Muscle of leg (tissue), 3 donors: ENCODE measurements at regions not wholly inside any gene's neighbourhood (a gene's known extent, or its start where the extent isn't known, plus 50 kb on each side); places are given as distances from the start of the nearest gene placed in this dataset.
A peak's percentile ranks its signal among the peaks of the same experiment; 100 is the strongest.

ENCODE experiments used
- DNase-seq: peaks from one replicate; pipeline ENCODE4 v3.0.0; 2013
- H3K27ac ChIP-seq: one replicate; pipeline ENCODE4 v1.5.1; 2013; ENCODE audit warnings: mild to moderate bottlenecking, low read length, control low read depth
- H3K27me3 ChIP-seq: one replicate; pipeline ENCODE4 v1.6.1; 2013; ENCODE audit warnings: low read length; ENCODE audit not compliant: control insufficient read depth, insufficient read depth
- H3K36me3 ChIP-seq: one replicate; pipeline ENCODE4 v1.6.1; 2013; ENCODE audit warnings: low read length; ENCODE audit not compliant: control insufficient read depth, insufficient read depth
- H3K4me1 ChIP-seq: one replicate; pipeline ENCODE4 v1.6.1; 2013; ENCODE audit warnings: low read length; ENCODE audit not compliant: control insufficient read depth, insufficient read depth
- H3K4me3 ChIP-seq: one replicate; pipeline ENCODE4 v1.5.1; 2013; ENCODE audit warnings: low read length, control low read depth
- H3K9me3 ChIP-seq: replicated peaks from 2 replicates; pipeline ENCODE4 v1.6.1; 2013; ENCODE audit warnings: low read depth, low read length; ENCODE audit not compliant: control insufficient read depth
- WGBS: methylation state at CpG from one replicate; pipeline ENCODE4 v1.1.5; 2013; ENCODE audit warnings: missing lambda C conversion rate; ENCODE audit not compliant: insufficient coverage; 5-methylcytosine and 5-hydroxymethylcytosine counted together

DNA sequence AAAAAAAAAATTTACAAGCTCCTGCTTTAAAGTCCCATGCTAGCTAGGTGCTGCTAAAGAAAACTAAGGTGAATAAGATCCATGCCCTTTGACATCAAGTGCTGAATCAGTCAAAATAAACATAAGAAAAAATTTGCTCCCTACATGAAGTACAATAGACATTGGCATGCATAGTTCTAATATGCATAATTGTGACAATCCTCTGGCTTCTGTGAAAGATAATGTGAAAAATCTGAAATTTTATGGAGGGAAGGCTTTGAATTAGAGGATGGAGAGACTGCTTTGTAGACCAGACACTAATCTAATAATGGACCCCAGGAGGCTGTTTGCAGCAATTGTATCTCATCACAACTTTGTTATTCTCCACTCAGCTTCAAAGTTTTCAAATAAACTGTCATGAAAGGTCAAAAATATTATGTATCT is 127.9 kb upstream of the CDK1 start:
- Histone ChIP-seq H3K9me3 (no peaks in the 10 kb centered on the region), H3K4me1 (no peaks in the 10 kb centered on the region), H3K27ac (no peak overlapping the region), H3K36me3 (no peaks in the 10 kb centered on the region), H3K4me3 (no peak overlapping the region), H3K27me3 (no peaks in the 10 kb centered on the region)
- DNase-seq, result no peak

DNA sequence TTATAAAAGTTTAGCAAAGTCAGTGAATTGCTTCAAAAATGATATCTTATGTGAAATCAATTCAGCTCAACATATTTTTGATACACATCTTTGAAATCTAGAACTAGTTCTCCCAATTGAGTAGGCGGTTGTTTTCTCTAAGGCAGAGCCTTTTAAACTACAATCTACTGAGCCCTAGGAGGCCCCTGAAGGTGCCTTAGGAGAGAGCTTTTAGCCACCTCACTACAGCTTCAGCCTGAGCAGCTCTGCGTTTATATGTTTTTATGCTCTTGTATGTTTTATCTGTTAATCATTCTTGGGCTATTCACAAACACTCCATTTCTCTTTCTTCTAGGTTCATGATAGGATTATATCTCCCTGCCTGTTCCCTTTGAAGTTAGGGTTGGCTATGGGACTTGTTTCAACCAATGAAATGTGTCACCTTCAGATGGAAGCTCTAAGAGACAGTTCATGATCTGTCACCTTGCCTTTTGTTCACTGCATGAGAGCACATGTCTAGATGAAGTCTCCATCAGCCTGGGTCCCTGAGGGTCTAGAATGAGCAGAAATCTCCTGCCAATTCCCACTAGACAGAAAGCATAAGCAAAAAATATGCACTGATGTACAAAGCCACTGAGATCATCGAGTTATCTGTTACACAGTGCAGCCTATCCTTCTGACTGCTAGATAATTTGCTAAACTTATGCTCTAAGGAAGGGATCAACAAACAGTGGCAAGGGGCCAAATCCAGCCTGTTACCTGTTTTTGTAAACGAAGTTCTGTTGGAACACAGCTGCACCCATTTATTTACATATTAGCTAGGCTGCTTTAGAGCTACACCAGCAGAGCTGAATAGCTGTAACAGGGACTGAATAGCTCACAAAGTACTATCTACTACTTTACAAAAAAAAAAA is 128.5 kb upstream of the CDK1 start:
- no peaks in the 10 kb centered on the region for H3K9me3 ChIP-seq

DNA sequence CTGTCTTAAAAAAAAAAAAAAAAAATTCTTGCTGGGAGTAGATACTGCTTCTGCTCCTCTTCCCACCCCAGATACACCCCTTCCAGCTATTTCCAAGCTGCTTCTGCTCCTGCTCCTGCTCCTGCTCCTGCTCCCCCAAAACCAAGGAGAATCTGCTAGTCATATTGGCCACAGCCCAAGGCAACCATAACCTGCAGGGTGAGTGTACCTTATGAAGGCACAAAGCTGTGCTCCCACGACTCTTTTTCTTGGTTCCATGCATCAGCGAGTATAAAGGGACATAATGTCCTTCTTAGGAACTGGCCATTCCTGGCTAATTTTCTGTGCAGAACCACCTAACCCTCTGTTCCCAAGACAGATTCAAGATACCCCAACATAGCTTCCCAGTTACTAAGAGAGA is 129.5 kb upstream of the CDK1 start:
- H3K9me3 ChIP-seq, result no peaks in the 10 kb centered on the region
- H3K27ac ChIP-seq, result no peak overlapping the region
- H3K4me3 ChIP-seq, result no peak overlapping the region
- no peaks in the 10 kb centered on the region for H3K4me1 ChIP-seq
- WGBS, result 79% methylated on average over 2 of the region's 2 CpGs
- H3K36me3 ChIP-seq, result no peaks in the 10 kb centered on the region
- no peaks in the 10 kb centered on the region for H3K27me3 ChIP-seq
- DNase-seq, result no peak

More for the DNA sequence above, 128.5 kb upstream of the CDK1 start:
- H3K27ac ChIP-seq, result no peak overlapping the region
- H3K4me3 ChIP-seq, result no peak overlapping the region
- no peaks in the 10 kb centered on the region for H3K4me1 ChIP-seq
- 80% methylated on average over 2 of the region's 4 CpGs for WGBS
- no peaks in the 10 kb centered on the region for H3K36me3 ChIP-seq
- H3K27me3 ChIP-seq, result no peaks in the 10 kb centered on the region
- no peak for DNase-seq

DNA sequence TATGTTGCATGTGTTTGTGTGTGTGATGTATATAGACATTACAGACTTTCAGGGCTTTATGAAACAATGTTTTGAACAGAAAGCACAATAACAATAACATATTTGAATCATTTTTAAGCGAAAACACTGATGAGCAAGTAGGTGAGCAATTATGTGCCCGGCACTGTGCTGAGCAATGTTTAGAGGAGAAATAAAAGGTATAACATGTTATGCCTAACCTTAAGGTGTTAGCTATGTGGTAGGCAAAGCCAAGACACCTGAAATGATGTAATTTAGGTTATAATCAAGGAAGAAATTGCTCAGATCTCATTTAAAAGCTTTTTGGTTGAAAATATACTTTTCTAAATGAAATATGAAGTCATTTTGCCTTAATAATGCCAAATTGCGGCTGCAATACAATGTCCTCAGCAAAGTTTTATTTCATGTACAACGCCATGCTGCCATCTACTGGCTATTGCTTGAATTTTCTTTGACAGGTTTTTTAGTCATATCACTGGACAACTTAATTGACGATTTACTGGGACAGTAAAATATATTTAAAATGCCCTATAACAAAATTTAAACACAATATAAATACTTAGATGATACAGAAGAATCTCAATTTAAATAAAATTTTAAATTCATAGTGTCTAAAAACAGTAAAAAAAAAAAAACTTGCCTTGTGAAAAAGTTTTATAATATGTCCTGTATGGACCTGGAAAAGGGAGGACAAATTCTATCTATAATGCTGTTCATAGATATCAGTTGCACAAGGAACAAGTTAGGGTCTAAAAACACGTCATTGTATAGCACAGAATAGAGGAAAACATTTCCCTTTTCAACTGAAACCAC is 131.1 kb upstream of the CDK1 start:
- Histone ChIP-seq H3K4me3 (no peak overlapping the region), H3K27ac (no peak overlapping the region), H3K27me3 (no peaks in the 10 kb centered on the region), H3K9me3 (no peaks in the 10 kb centered on the region), H3K4me1 (no peaks in the 10 kb centered on the region), H3K36me3 (no peaks in the 10 kb centered on the region)
- DNase-seq, result peak; percentile 77
- WGBS, result no CpG with 5 or more reads among the region's 6 CpGs

DNA sequence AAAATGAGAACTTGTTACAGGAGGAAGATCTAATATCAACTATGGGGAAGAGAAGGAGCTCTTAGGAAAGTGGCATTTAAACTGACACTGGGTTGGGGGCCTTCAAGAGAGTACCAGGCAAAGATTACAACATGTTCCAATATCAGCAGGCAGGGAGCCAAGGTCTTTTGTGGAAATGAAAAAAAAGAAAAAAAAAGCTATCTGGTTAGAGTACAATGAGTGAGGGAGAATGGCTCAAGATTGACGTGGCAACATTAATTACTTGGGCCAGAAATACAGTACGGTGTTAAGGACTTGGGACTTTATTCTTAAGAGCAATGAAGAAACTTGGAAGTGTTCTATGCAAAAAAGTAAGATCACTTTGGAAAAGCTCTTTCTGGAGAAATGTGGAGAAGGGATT is 132.3 kb upstream of the CDK1 start:
- H3K4me3 ChIP-seq, result no peak overlapping the region
- H3K9me3 ChIP-seq, result no peaks in the 10 kb centered on the region
- DNase-seq, result no peak
- H3K4me1 ChIP-seq, result no peaks in the 10 kb centered on the region
- H3K27ac ChIP-seq, result no peak overlapping the region
- 90% methylated on average over 2 of the region's 2 CpGs for WGBS
- H3K36me3 ChIP-seq, result no peaks in the 10 kb centered on the region
- no peaks in the 10 kb centered on the region for H3K27me3 ChIP-seq

DNA sequence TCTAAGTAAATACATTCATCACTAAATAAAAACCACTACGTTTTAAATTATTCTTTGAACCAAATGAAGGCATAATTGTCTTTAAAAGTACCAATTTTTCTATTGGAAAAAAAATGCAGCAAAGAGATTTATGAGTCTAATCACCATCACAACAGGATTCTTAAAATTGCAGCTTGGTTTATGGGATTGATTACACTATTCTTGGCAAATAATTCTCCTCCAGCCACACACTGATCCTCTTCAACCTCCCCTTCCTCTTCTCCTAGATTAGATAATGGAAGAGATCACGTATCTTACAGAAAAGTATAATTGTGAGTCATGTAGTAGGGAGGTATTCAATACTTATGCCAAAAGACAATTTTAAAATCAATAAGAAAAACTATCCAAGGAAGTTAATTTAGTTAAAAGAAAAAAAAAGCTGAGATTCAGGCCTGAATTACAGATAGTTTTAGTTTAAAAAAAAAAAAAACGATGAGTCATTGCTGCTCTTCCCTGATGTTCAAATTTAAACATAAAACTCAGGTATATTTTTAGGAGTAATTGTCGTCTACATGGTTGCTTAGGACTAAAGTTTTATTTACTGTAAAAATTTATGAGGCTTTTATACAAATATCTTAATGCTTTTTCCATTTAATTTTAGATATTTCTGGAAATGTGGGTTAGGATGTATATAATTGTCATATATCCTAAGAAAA is 133.7 kb upstream of the CDK1 start:
- Histone ChIP-seq H3K27ac (no peak overlapping the region), H3K9me3 (no peaks in the 10 kb centered on the region), H3K4me3 (no peak overlapping the region), H3K4me1 (no peaks in the 10 kb centered on the region), H3K36me3 (no peaks in the 10 kb centered on the region), H3K27me3 (no peaks in the 10 kb centered on the region)
- DNase-seq, result no peak
- no CpG with 5 or more reads among the region's 4 CpGs for WGBS

DNA sequence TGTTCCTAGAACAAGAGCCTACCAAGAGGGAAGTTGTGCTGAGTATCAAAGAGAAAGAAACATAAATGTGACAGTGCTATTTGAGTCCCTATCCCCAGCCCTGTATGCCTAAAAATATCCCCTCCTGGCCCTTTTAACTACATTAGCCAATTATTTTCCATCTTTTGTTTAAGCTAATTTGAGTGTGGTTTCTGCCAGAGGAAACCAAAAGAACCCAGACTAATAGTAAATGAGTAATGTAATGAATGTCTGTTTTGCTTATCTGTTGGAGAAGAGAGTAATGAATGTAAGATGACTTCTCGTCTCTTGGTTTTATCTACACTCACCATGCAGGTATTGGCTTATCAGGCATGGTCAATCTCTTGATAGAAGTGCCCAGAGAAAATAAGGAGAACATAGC is 134.4 kb upstream of the CDK1 start:
- Histone ChIP-seq H3K27me3 (no peaks in the 10 kb centered on the region), H3K4me1 (no peaks in the 10 kb centered on the region), H3K4me3 (no peak overlapping the region), H3K27ac (no peak overlapping the region), H3K9me3 (no peaks in the 10 kb centered on the region), H3K36me3 (no peaks in the 10 kb centered on the region)
- no peak for DNase-seq
- WGBS, result no CpG with 5 or more reads among the region's 1 CpG

DNA sequence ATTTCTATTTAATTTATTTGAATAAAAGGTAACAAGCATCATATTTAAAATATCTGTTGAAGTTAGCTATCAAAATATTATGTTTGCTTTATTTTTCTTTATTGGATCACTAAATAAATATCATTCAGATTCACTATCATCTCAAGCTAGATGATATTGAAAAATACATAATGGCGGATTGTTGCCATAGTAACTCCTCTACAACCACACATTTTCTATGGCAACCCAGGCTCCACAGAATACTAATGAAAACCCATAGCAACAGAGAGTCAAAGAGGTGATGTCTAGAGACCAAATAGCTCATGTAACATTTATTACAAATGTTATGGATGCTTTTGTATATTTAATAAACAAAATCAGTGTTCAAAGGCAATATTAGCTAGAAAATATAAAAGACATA is 148.9 kb upstream of the CDK1 start:
- no CpG with 5 or more reads among the region's 1 CpG for WGBS

DNA sequence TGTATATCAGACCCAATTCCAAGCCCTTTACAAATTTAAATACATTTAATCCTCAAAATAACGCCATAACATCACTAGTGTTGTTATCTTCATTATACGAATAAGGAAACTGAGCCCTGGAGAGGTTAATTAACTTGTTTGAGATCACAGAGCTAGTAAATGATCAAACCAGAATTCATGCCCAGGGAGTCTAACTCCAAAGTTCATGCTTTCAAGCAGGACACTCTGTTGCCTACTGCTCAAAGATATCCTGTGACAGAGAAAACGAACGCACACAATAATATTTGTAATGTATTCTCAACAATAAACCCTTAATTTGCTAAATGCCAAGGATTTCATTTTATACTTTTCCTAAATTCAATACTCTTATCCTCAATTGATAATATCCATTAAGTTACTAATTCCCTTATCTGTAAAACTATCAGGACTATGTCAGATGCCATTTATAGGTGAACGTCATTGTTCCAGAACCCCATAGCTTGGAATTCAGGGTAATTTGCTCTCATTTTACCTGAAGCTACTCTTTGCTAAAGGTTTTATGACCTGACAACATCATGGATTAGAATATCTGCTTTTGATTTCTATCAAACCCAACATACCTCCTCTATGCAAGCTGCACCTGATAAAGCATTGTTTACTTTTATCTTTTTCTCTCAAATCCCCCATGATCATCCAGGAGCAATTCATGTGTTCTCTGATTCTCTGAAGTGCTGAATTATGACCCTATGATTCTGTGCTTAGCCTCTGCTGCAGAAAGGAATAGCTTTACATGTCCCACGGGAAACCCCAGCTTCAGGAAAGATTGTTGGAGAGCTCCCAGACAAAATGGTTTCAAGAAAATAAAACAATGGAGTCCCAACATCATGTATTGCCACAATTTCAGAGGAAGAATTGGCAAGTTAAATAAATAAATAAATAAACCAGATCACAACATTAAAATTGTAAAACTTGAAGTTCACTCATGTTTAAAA is 150.2 kb upstream of the CDK1 start:
- H3K27ac ChIP-seq, result no peak overlapping the region
- no peaks in the 10 kb centered on the region for H3K36me3 ChIP-seq
- H3K9me3 ChIP-seq, result no peaks in the 10 kb centered on the region
- DNase-seq, result no peak
- H3K4me1 ChIP-seq, result no peaks in the 10 kb centered on the region
- 60% methylated on average over 1 of the region's 6 CpGs for WGBS
- no peaks in the 10 kb centered on the region for H3K27me3 ChIP-seq
- no peak overlapping the region for H3K4me3 ChIP-seq

More for the DNA sequence above, 148.9 kb upstream of the CDK1 start:
- Histone ChIP-seq H3K4me1 (no peaks in the 10 kb centered on the region), H3K9me3 (no peaks in the 10 kb centered on the region), H3K4me3 (no peak overlapping the region), H3K27ac (no peak overlapping the region), H3K27me3 (no peaks in the 10 kb centered on the region), H3K36me3 (no peaks in the 10 kb centered on the region)
- DNase-seq, result no peak
